Gastrocnemius medialis (tissue), 4 donors: ENCODE measurements at regions not wholly inside any gene's neighbourhood (a gene's known extent, or its start where the extent isn't known, plus 50 kb on each side); places are given as distances from the start of the nearest gene placed in this dataset.

Experiments
- CTCF ChIP-seq, 5 experiments: fragments of 450-650 bp in 3 of 5; fragments of 200-600 bp in 2 of 5; sonication (generic) in 2 of 5; IDR thresholded peaks in 4 of 5; conservative IDR thresholded peaks in 1 of 5; 1 replicate in 4 of 5; 2 replicates in 1 of 5; pipeline ENCODE4 v1.5.1; 2016 to 2019; ENCODE audit warnings: antibody characterized with exemption in 5 of 5, mild to moderate bottlenecking in 3 of 5, moderate library complexity in 3 of 5
- POLR2A ChIP-seq, 2 donors: fragments of 450-650 bp; IDR thresholded peaks; one replicate each; pipeline ENCODE4 v1.6.1; 2017; ENCODE audit warnings: antibody characterized with exemption in 2 of 2, mild to moderate bottlenecking in 2 of 2, moderate library complexity in 2 of 2

- no peak for TF ChIP-seq CTCF (IDR thresholded peaks at IDR 0.05 in 4 of 5, conservative IDR thresholded peaks at IDR 0.05 in 1 of 5)
- no peak for TF ChIP-seq POLR2A (IDR thresholded peaks at IDR 0.05)
Observed at GRCh38 chr6:227812-228338, 64.4 kb upstream of the DUSP22 start.
